HCT116 (cell line): ENCODE measurements at regions not wholly inside any gene's neighbourhood (a gene's known extent, or its start where the extent isn't known, plus 50 kb on each side); places are given as distances from the start of the nearest gene placed in this dataset.

Experiments used
- CTCF ChIP-seq, 3 experiments: fragments of 200-600 bp in 1 of 3; sonication (generic) in 1 of 3; IDR thresholded peaks in 2 of 3; conservative IDR thresholded peaks in 1 of 3; 2 replicates each; pipeline ENCODE4 v1.5.1; 2012 to 2017; ENCODE audit warnings: low read depth in 2 of 3, low read length in 2 of 3, antibody characterized with exemption in 1 of 3, borderline replicate concordance in 1 of 3, control low read depth in 1 of 3, mild to moderate bottlenecking in 1 of 3, mixed read lengths in 1 of 3, mixed run types in 1 of 3, moderate library complexity in 1 of 3; ENCODE audit not compliant: insufficient read depth in 1 of 3
- EZH2phosphoT487 ChIP-seq: fragments of 200-600 bp; IDR thresholded peaks from 2 replicates; pipeline ENCODE4 v1.6.1; 2018; ENCODE audit warnings: antibody characterized with exemption, borderline replicate concordance
- FOSL1 ChIP-seq: IDR thresholded peaks from 2 replicates; pipeline ENCODE4 v1.6.1; 2012; ENCODE audit warnings: low read depth
- JUND ChIP-seq: IDR thresholded peaks from 2 replicates; pipeline ENCODE4 v1.6.1; 2012
- MAX ChIP-seq: IDR thresholded peaks from 2 replicates; pipeline ENCODE4 v1.6.1; 2012
- POLR2A ChIP-seq: IDR thresholded peaks from 2 replicates; pipeline ENCODE4 v1.7.0; 2011; ENCODE audit warnings: borderline replicate concordance; ENCODE audit not compliant: insufficient read depth, insufficient read length; ENCODE audit errors: extremely low read depth
- POLR2AphosphoS5 ChIP-seq: IDR thresholded peaks from 2 replicates; pipeline ENCODE4 v1.6.1; 2011; ENCODE audit warnings: mild to moderate bottlenecking, low read depth, low read length, moderate library complexity
- RAD21 ChIP-seq: IDR thresholded peaks from 2 replicates; pipeline ENCODE4 v1.6.1; 2012; ENCODE audit warnings: low read depth, mild to moderate bottlenecking
- REST ChIP-seq: IDR thresholded peaks from 2 replicates; pipeline ENCODE4 v1.6.1; 2012; ENCODE audit warnings: low read depth
- YY1 ChIP-seq: IDR thresholded peaks from 2 replicates; pipeline ENCODE4 v1.6.1; 2011; ENCODE audit warnings: low read length, low read depth, moderate library complexity, mild to moderate bottlenecking; ENCODE audit not compliant: insufficient replicate concordance; ENCODE audit errors: extremely low read depth
- ZBTB33 ChIP-seq: IDR thresholded peaks from 2 replicates; pipeline ENCODE4 v1.6.1; 2011; ENCODE audit warnings: mild to moderate bottlenecking, low read length, moderate library complexity; ENCODE audit not compliant: insufficient replicate concordance; ENCODE audit errors: extremely low read depth

- TF ChIP-seq POLR2A = no peak
- no peak for TF ChIP-seq CTCF (IDR thresholded peaks at IDR 0.05 in 2 of 3, conservative IDR thresholded peaks at IDR 0.05 in 1 of 3; ENCODE audit: borderline replicate concordance in 1 of 3, insufficient read depth in 1 of 3, low read depth in 2 of 3, low read length in 2 of 3)
- no peak for TF ChIP-seq REST
- no peak for TF ChIP-seq MAX
- no peak for TF ChIP-seq YY1
- TF ChIP-seq RAD21 = no peak
- TF ChIP-seq JUND = no peak
- no peak for TF ChIP-seq EZH2phosphoT487
- no peak for TF ChIP-seq FOSL1
- TF ChIP-seq ZBTB33 = no peak
- no peak for TF ChIP-seq POLR2AphosphoS5
Measured at GRCh38 chr20:48556956-48557355, 270.8 kb downstream of the PREX1 start.
